Dendritic cell treated with granulocyte-macrophage colony-stimulating factor and Interleukin-4, amounts not matched to agents 40 ng/mL and 50 ng/mL, for 4 days (primary cell): ENCODE measurements at regions not wholly inside any gene's neighbourhood (a gene's known extent, or its start where the extent isn't known, plus 50 kb on each side); places are given as distances from the start of the nearest gene placed in this dataset.

Source experiments
- H3K27ac Mint-ChIP-seq: one replicate; pipeline ENCODE4 v1.8.0; 2022; ENCODE audit warnings: mild to moderate bottlenecking, mixed read lengths
- H3K27me3 Mint-ChIP-seq: one replicate; pipeline ENCODE4 v1.8.0; 2022; ENCODE audit warnings: mild to moderate bottlenecking, mixed read lengths
- H3K36me3 Mint-ChIP-seq: one replicate; pipeline ENCODE4 v1.8.0; 2022; ENCODE audit warnings: low read depth, mixed read lengths
- H3K4me1 Mint-ChIP-seq: one replicate; pipeline ENCODE4 v1.8.0; 2022; ENCODE audit warnings: low read depth, mixed read lengths
- H3K4me3 Mint-ChIP-seq: one replicate; pipeline ENCODE4 v1.8.0; 2022; ENCODE audit warnings: mild to moderate bottlenecking, moderate library complexity, mixed read lengths
- H3K9me3 Mint-ChIP-seq: one replicate; pipeline ENCODE4 v1.8.0; 2022; ENCODE audit warnings: mixed read lengths
- intact Hi-C: fragments of 100-400 bp; cut with micrococcal nuclease; formaldehyde crosslinking; loops from one replicate; pipeline ENCODE4 v1.15.0; 2022

- Mint-ChIP-seq H3K4me1 (no peaks in the 10 kb centered on the region), H3K27ac (no peak overlapping the region), H3K9me3 (peaks cover 11% of the 10 kb centered on the region), H3K27me3 (peaks cover 2% of the 10 kb centered on the region), H3K36me3 (no peaks in the 10 kb centered on the region), H3K4me3 (no peak overlapping the region)
- intact Hi-C loops, result no loop called here
Measured at GRCh38 chr9:75830303-75830702, 60.2 kb upstream of the PCSK5 start.

DNA sequence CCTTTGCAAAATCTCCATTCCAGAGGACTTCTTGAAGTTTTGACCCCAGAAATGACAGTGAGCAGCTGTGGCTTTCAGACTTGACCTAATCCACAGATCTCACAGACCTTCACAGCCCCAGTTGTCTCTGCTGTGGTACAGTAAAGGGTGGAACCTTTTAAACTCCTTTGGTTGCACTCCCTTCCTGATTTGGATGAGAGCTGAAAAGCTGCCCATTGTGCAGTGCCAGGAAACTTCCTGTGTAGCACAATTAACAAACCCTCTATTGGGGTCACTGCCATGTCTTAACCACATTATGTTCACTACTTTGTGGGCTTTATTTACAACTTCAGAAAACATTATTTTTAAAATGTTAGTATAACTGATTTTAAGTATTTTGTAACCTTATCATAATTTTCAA is 56.7 kb upstream of the PCSK5 start:
- H3K9me3 Mint-ChIP-seq, result no peaks in the 10 kb centered on the region
- H3K27me3 Mint-ChIP-seq, result peaks cover 1% of the 10 kb centered on the region
- H3K4me3 Mint-ChIP-seq, result no peak overlapping the region
- H3K4me1 Mint-ChIP-seq, result no peaks in the 10 kb centered on the region
- no peak overlapping the region for H3K27ac Mint-ChIP-seq
- H3K36me3 Mint-ChIP-seq, result no peaks in the 10 kb centered on the region
- intact Hi-C loops, result no loop called here

- Mint-ChIP-seq H3K27me3 (peaks cover 1% of the 10 kb centered on the region), H3K9me3 (no peaks in the 10 kb centered on the region), H3K36me3 (no peaks in the 10 kb centered on the region), H3K27ac (no peak overlapping the region), H3K4me3 (no peak overlapping the region), H3K4me1 (no peaks in the 10 kb centered on the region)
- intact Hi-C loops, result no loop called here
Measured at GRCh38 chr9:75834878-75835277, 55.6 kb upstream of the PCSK5 start.
